Endothelial cell of umbilical vein (primary cell): ENCODE measurements at regions not wholly inside any gene's neighbourhood (a gene's known extent, or its start where the extent isn't known, plus 50 kb on each side); places are given as distances from the start of the nearest gene placed in this dataset.

Source experiments
- BruUV-seq: library from RNA; stranded (reverse); fragments of 400-500 nt; replicated peaks from 2 replicates; lab custom pipeline; 2021; lab: Mats Ljungman, UMichigan
- CTCF ChIA-PET: fragments of 300-600, 350-600 bp; sonication (Branson Sonifier 250); formaldehyde crosslinking; loops from one replicate; lab custom pipeline; 2021; ENCODE audit warnings: antibody characterized with exemption, inconsistent platforms; lab: Charles Lee
- POLR2A ChIA-PET: fragments of 300-600, 350-600 bp; sonication (Branson Sonifier 250); formaldehyde crosslinking; loops from one replicate; lab custom pipeline; 2021; ENCODE audit warnings: antibody characterized with exemption, inconsistent platforms; lab: Charles Lee
- DNase-seq: peaks from one replicate; pipeline ENCODE4 v3.0.0-alpha.2; 2011; ENCODE audit warnings: low read depth, low spot score
- FAIRE-seq: peaks from 2 replicates; lab custom pipeline; 2011; peaks lifted over from hg19 to GRCh38; lab: Jason Lieb, UNC
- H2AFZ ChIP-seq: 2 replicates; pipeline ENCODE4 v1.6.0; 2012; ENCODE audit warnings: low read depth, low read length, control low read depth, inconsistent platforms
- H3K27ac ChIP-seq: 2 replicates; pipeline ENCODE4 v1.5.1; 2011; ENCODE audit warnings: low read depth, mild to moderate bottlenecking, control low read depth, low read length, moderate library complexity; ENCODE audit not compliant: insufficient read depth
- H3K27me3 ChIP-seq, 2 experiments: 2 replicates each; pipeline versions ENCODE4 v1.6.0 to v1.6.1; 2011; ENCODE audit warnings: low read length in 2 of 2, mixed read lengths in 1 of 2; ENCODE audit not compliant: control insufficient read depth in 2 of 2, insufficient read depth in 2 of 2
- H3K36me3 ChIP-seq, 2 experiments: 2 replicates in 1 of 2; 3 replicates in 1 of 2; pipeline ENCODE4 v1.5.1; 2011; ENCODE audit warnings: low read length in 2 of 2, mild to moderate bottlenecking in 1 of 2, moderate library complexity in 1 of 2; ENCODE audit not compliant: control insufficient read depth in 2 of 2, insufficient read depth in 2 of 2; ENCODE audit errors: extremely low read depth in 1 of 2
- H3K4me1 ChIP-seq: 3 replicates; pipeline ENCODE4 v1.5.1; 2011; ENCODE audit warnings: mild to moderate bottlenecking, low read length; ENCODE audit not compliant: control insufficient read depth, insufficient read depth; ENCODE audit errors: extremely low read depth
- H3K4me2 ChIP-seq: 2 replicates; pipeline ENCODE4 v1.6.1; 2011; ENCODE audit warnings: low read length, control low read depth, mixed read lengths; ENCODE audit not compliant: insufficient read depth
- H3K4me3 ChIP-seq, 3 experiments: fragments of 200-600 bp in 1 of 3; sonication (generic), shearing (Covaris generic) in 1 of 3; replicated peaks in 1 of 3; 2 replicates each; pipeline ENCODE4 v1.5.1; 2011 to 2016; ENCODE audit warnings: control low read depth in 3 of 3, low read length in 3 of 3, mild to moderate bottlenecking in 2 of 3, inconsistent platforms in 1 of 3, low read depth in 1 of 3, moderate library complexity in 1 of 3; ENCODE audit not compliant: insufficient read depth in 1 of 3
- H3K79me2 ChIP-seq: 2 replicates; pipeline ENCODE4 v1.6.0; 2012; ENCODE audit warnings: low read length, inconsistent platforms; ENCODE audit not compliant: control insufficient read depth, insufficient read depth
- H3K9ac ChIP-seq: replicated peaks from 2 replicates; pipeline ENCODE3; 2011; ENCODE audit warnings: low read length, control low read depth; ENCODE audit not compliant: insufficient read depth; ENCODE audit errors: extremely low read depth
- H3K9me1 ChIP-seq: replicated peaks from 3 replicates; pipeline ENCODE4 v1.6.0; 2011; ENCODE audit warnings: mild to moderate bottlenecking, low read length; ENCODE audit not compliant: control insufficient read depth, insufficient read depth; ENCODE audit errors: extremely low read depth
- H3K9me3 ChIP-seq: replicated peaks from 2 replicates; pipeline ENCODE4 v1.5.1; 2012; ENCODE audit warnings: low read length, inconsistent platforms; ENCODE audit not compliant: control insufficient read depth, insufficient read depth
- H4K20me1 ChIP-seq: replicated peaks from 2 replicates; pipeline ENCODE3; 2011; ENCODE audit warnings: mild to moderate bottlenecking, low read length; ENCODE audit not compliant: control insufficient read depth, insufficient read depth; ENCODE audit errors: extremely low read depth
- EZH2 ChIP-seq: IDR thresholded peaks from 2 replicates; pipeline ENCODE4 v1.6.1; 2012; ENCODE audit warnings: borderline replicate concordance, low read depth, mild to moderate bottlenecking, moderate library complexity, low read length, inconsistent platforms; ENCODE audit not compliant: severe bottlenecking
- FOS ChIP-seq: IDR thresholded peaks from 2 replicates; pipeline ENCODE4 v1.6.1; 2011; ENCODE audit warnings: mild to moderate bottlenecking, low read length, moderate library complexity, borderline replicate concordance; ENCODE audit not compliant: insufficient read depth
- GATA2 ChIP-seq: IDR thresholded peaks from 2 replicates; pipeline ENCODE4 v1.7.0; 2011; ENCODE audit warnings: low read depth, mild to moderate bottlenecking, moderate library complexity, mixed read lengths, low read length; ENCODE audit not compliant: insufficient read length, insufficient read depth
- JUN ChIP-seq: IDR thresholded peaks from 2 replicates; pipeline ENCODE4 v1.6.1; 2011; ENCODE audit warnings: borderline replicate concordance, low read depth; ENCODE audit not compliant: insufficient read length, insufficient read depth
- MYC ChIP-seq: IDR thresholded peaks from one replicate; pipeline ENCODE4 v1.6.1; 2011; ENCODE audit warnings: mild to moderate bottlenecking, low read depth, low read length
- POLR2A ChIP-seq: IDR thresholded peaks from 2 replicates; pipeline ENCODE4 v1.6.1; 2012; ENCODE audit warnings: low read depth, mild to moderate bottlenecking, control low read depth, low read length
- POLR2AphosphoS5 ChIP-seq: IDR thresholded peaks from 2 replicates; pipeline ENCODE4 v1.6.1; 2012; ENCODE audit warnings: low read depth, mild to moderate bottlenecking, control low read depth, low read length, moderate library complexity; ENCODE audit not compliant: insufficient read depth
- dilution Hi-C: fragments of 300-500 bp; cut with MboI; formaldehyde crosslinking; loops from one replicate; pipeline ENCODE4 v1.15.0; 2019; ENCODE audit warnings: low sequenced_read_pairs; ENCODE audit not compliant: extremely low pct_ligation_motif_present
- intact Hi-C: fragments of 100-400 bp; cut with micrococcal nuclease; formaldehyde crosslinking; loops from one replicate; pipeline ENCODE4 v1.10.0; 2022
- TF ChIP-seq, protein P1 (sequence below): IDR thresholded peaks from 2 replicates; pipeline ENCODE4 v1.6.1; 2011; ENCODE audit not compliant: insufficient read depth, insufficient read length
- TF ChIP-seq, protein P2 (sequence below), 2 donors: IDR thresholded peaks; 1 replicate in 1 of 2; 2 replicates in 1 of 2; pipeline ENCODE4 v1.5.1; 2011; ENCODE audit warnings: low read length in 2 of 2, mild to moderate bottlenecking in 2 of 2, moderate library complexity in 2 of 2, control low read depth in 1 of 2, inconsistent platforms in 1 of 2, low read depth in 1 of 2; ENCODE audit not compliant: insufficient read depth in 1 of 2; ENCODE audit errors: extremely low read depth in 1 of 2

GRCh38 chrX:127861611-127862010 is 190.6 kb downstream of the ACTRT1 start:
- Histone ChIP-seq H4K20me1 (no peaks in the 10 kb centered on the region), H2AFZ (no peak overlapping the region), H3K9me1 (no peaks in the 10 kb centered on the region), H3K27ac (no peak overlapping the region), H3K4me2 (no peak overlapping the region), H3K4me3 (no peak overlapping the region), H3K9me3 (no peaks in the 10 kb centered on the region), H3K4me1 (no peaks in the 10 kb centered on the region), H3K9ac (no peak overlapping the region), H3K27me3 (no peaks in the 10 kb centered on the region), H3K36me3 (no peaks in the 10 kb centered on the region), H3K79me2 (no peaks in the 10 kb centered on the region)
- FAIRE-seq (no peak), DNase-seq (no peak)
- dilution Hi-C loops, result no loop called here
- BruUV-seq, result no TSS peak
- CTCF ChIA-PET, result no interaction called here
- POLR2A ChIA-PET, result no interaction called here
- intact Hi-C loops, result no loop called here
- no peak for TF ChIP-seq POLR2AphosphoS5
- TF ChIP-seq POLR2A, result no peak
- TF ChIP-seq, protein P1, sequence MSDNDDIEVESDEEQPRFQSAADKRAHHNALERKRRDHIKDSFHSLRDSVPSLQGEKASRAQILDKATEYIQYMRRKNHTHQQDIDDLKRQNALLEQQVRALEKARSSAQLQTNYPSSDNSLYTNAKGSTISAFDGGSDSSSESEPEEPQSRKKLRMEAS, result no peak
- TF ChIP-seq JUN, result no peak
- no peak for TF ChIP-seq EZH2
- TF ChIP-seq, protein P2, sequence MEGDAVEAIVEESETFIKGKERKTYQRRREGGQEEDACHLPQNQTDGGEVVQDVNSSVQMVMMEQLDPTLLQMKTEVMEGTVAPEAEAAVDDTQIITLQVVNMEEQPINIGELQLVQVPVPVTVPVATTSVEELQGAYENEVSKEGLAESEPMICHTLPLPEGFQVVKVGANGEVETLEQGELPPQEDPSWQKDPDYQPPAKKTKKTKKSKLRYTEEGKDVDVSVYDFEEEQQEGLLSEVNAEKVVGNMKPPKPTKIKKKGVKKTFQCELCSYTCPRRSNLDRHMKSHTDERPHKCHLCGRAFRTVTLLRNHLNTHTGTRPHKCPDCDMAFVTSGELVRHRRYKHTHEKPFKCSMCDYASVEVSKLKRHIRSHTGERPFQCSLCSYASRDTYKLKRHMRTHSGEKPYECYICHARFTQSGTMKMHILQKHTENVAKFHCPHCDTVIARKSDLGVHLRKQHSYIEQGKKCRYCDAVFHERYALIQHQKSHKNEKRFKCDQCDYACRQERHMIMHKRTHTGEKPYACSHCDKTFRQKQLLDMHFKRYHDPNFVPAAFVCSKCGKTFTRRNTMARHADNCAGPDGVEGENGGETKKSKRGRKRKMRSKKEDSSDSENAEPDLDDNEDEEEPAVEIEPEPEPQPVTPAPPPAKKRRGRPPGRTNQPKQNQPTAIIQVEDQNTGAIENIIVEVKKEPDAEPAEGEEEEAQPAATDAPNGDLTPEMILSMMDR (IDR thresholded peaks at IDR 0.05; ENCODE audit: extremely low read depth in 1 of 2, insufficient read depth in 1 of 2, low read depth in 1 of 2, low read length in 2 of 2), result no peak
- no peak for TF ChIP-seq GATA2
- TF ChIP-seq FOS, result no peak
- TF ChIP-seq MYC, result no peak
